Esophagus squamous epithelium (tissue), 4 donors: ENCODE measurements at regions not wholly inside any gene's neighbourhood (a gene's known extent, or its start where the extent isn't known, plus 50 kb on each side); places are given as distances from the start of the nearest gene placed in this dataset.

Experiments
- POLR2A ChIP-seq, 4 donors: fragments of 450-650 bp; IDR thresholded peaks; one replicate each; pipeline ENCODE4 v1.6.1; 2017; ENCODE audit warnings: antibody characterized with exemption in 4 of 4, mild to moderate bottlenecking in 4 of 4, moderate library complexity in 3 of 4
- TF ChIP-seq, protein P1 (sequence below), 6 experiments: fragments of 450-650 bp in 4 of 6; fragments of 200-600 bp in 2 of 6; sonication (generic) in 2 of 6; IDR thresholded peaks; one replicate each; pipeline ENCODE4 v1.5.1; 2016 to 2019; ENCODE audit warnings: antibody characterized with exemption in 6 of 6, mild to moderate bottlenecking in 4 of 6, moderate library complexity in 4 of 6

DNA sequence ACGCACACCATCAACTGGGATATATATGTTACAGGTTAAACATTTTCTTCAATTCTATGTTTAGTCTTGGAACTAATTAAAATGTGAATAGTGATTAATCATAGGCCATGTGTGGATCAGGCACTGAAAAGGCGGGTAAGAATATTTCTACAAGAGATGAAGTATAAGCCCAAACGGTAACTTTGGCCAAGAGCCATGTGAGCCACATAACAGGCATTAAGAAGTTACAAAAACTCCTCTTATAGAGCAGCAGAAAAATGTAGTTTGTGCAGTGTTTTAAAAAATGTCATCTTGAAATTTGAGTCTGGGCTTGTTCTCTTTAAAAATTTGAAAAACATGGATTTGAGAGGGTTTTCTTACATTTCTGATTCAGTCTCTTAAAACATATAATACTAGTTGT is 521.8 kb upstream of the DIPK2B start:
- TF ChIP-seq, protein P1, sequence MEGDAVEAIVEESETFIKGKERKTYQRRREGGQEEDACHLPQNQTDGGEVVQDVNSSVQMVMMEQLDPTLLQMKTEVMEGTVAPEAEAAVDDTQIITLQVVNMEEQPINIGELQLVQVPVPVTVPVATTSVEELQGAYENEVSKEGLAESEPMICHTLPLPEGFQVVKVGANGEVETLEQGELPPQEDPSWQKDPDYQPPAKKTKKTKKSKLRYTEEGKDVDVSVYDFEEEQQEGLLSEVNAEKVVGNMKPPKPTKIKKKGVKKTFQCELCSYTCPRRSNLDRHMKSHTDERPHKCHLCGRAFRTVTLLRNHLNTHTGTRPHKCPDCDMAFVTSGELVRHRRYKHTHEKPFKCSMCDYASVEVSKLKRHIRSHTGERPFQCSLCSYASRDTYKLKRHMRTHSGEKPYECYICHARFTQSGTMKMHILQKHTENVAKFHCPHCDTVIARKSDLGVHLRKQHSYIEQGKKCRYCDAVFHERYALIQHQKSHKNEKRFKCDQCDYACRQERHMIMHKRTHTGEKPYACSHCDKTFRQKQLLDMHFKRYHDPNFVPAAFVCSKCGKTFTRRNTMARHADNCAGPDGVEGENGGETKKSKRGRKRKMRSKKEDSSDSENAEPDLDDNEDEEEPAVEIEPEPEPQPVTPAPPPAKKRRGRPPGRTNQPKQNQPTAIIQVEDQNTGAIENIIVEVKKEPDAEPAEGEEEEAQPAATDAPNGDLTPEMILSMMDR (IDR thresholded peaks at IDR 0.05), result no peak
- TF ChIP-seq POLR2A (IDR thresholded peaks at IDR 0.05), result no peak
